ENCODE measurements at regions not wholly inside any gene's neighbourhood (a gene's known extent, or its start where the extent isn't known, plus 50 kb on each side); places are given as distances from the start of the nearest gene placed in this dataset.

GRCh38 chr21:17348357-17348756, 164.5 kb upstream of the CXADR start:
- H3K4me1 Mint-ChIP-seq (ENCODE audit: low read depth, unreplicated experiment) = peaks cover 5% of the 10 kb centered on the region
- DNase-seq = no peak
- H3K4me3 Mint-ChIP-seq (ENCODE audit: unreplicated experiment) = no peak overlapping the region
- no peak overlapping the region for H3K27ac Mint-ChIP-seq (ENCODE audit: unreplicated experiment)
- TF ChIP-seq CTCF (IDR thresholded peaks at IDR 0.05; ENCODE audit: partially characterized antibody, unreplicated experiment) = no peak
- H3K27me3 Mint-ChIP-seq (ENCODE audit: unreplicated experiment) = peaks cover 3% of the 10 kb centered on the region
- H3K36me3 Mint-ChIP-seq (ENCODE audit: unreplicated experiment) = peaks cover 6% of the 10 kb centered on the region
- H3K9me3 Mint-ChIP-seq (ENCODE audit: unreplicated experiment) = peaks cover 7% of the 10 kb centered on the region

- DNase-seq = no peak
- H3K36me3 Mint-ChIP-seq (ENCODE audit: unreplicated experiment) = peaks cover 4% of the 10 kb centered on the region
- H3K4me3 Mint-ChIP-seq (ENCODE audit: unreplicated experiment) = no peak overlapping the region
- TF ChIP-seq CTCF (IDR thresholded peaks at IDR 0.05; ENCODE audit: partially characterized antibody, unreplicated experiment) = no peak
- H3K27me3 Mint-ChIP-seq (ENCODE audit: unreplicated experiment) = peaks cover 3% of the 10 kb centered on the region
- no peak overlapping the region for H3K27ac Mint-ChIP-seq (ENCODE audit: unreplicated experiment)
- peaks cover 7% of the 10 kb centered on the region for H3K9me3 Mint-ChIP-seq (ENCODE audit: unreplicated experiment)
- H3K4me1 Mint-ChIP-seq (ENCODE audit: low read depth, unreplicated experiment) = peaks cover 6% of the 10 kb centered on the region
Observed at GRCh38 chr21:17348849-17349248, 164.0 kb upstream of the CXADR start.

GRCh38 chr21:17351766-17352165, 161.1 kb upstream of the CXADR start:
- Mint-ChIP-seq H3K4me3 (ENCODE audit: unreplicated experiment) (no peak overlapping the region), H3K27ac (ENCODE audit: unreplicated experiment) (no peak overlapping the region), H3K9me3 (ENCODE audit: unreplicated experiment) (peaks cover 7% of the 10 kb centered on the region), H3K4me1 (ENCODE audit: low read depth, unreplicated experiment) (peaks cover 6% of the 10 kb centered on the region), H3K27me3 (ENCODE audit: unreplicated experiment) (peaks cover 3% of the 10 kb centered on the region), H3K36me3 (ENCODE audit: unreplicated experiment) (no peaks in the 10 kb centered on the region)
- DNase-seq = no peak
- TF ChIP-seq CTCF (IDR thresholded peaks at IDR 0.05; ENCODE audit: partially characterized antibody, unreplicated experiment) = no peak

- TF ChIP-seq CTCF (IDR thresholded peaks at IDR 0.05; ENCODE audit: partially characterized antibody, unreplicated experiment) = no peak
- Mint-ChIP-seq H3K4me3 (ENCODE audit: unreplicated experiment) (peak overlapping the region; percentile 26), H3K27ac (ENCODE audit: unreplicated experiment) (peak overlapping the region; percentile 89)
Observed at GRCh38 chr21:17352996-17353655, 159.7 kb upstream of the CXADR start.

GRCh38 chr21:17359781-17360180, 153.1 kb upstream of the CXADR start:
- Mint-ChIP-seq H3K36me3 (ENCODE audit: unreplicated experiment) (no peaks in the 10 kb centered on the region), H3K27ac (ENCODE audit: unreplicated experiment) (no peak overlapping the region), H3K4me3 (ENCODE audit: unreplicated experiment) (no peak overlapping the region), H3K9me3 (ENCODE audit: unreplicated experiment) (peaks cover 2% of the 10 kb centered on the region), H3K4me1 (ENCODE audit: low read depth, unreplicated experiment) (no peaks in the 10 kb centered on the region), H3K27me3 (ENCODE audit: unreplicated experiment) (no peaks in the 10 kb centered on the region)
- DNase-seq = no peak
- no peak for TF ChIP-seq CTCF (IDR thresholded peaks at IDR 0.05; ENCODE audit: partially characterized antibody, unreplicated experiment)

More at GRCh38 chr21:17352996-17353655, 159.7 kb upstream of the CXADR start:
- H3K4me1 Mint-ChIP-seq (ENCODE audit: low read depth, unreplicated experiment) = peaks cover 6% of the 10 kb centered on the region
- H3K9me3 Mint-ChIP-seq (ENCODE audit: unreplicated experiment) = peaks cover 6% of the 10 kb centered on the region
- peak; percentile 23 for DNase-seq
- no peaks in the 10 kb centered on the region for H3K36me3 Mint-ChIP-seq (ENCODE audit: unreplicated experiment)
- peaks cover 3% of the 10 kb centered on the region for H3K27me3 Mint-ChIP-seq (ENCODE audit: unreplicated experiment)

All from glutamatergic neuron (in vitro differentiated cells).